Coronary artery (tissue), 2 donors: ENCODE measurements at regions not wholly inside any gene's neighbourhood (a gene's known extent, or its start where the extent isn't known, plus 50 kb on each side); places are given as distances from the start of the nearest gene placed in this dataset.
"Not testable (repeated sequence)": the region's sequence is repeated elsewhere in the genome, so short reads cannot be mapped to it uniquely, and the experiment has no call there.

Experiments
- DNase-seq: peaks from one replicate; pipeline ENCODE4 v3.0.0-alpha.2; 2017; ENCODE audit warnings: low spot score
- H3K27ac ChIP-seq, 2 donors: fragments of 200-600 bp; sonication (generic); one replicate each; pipeline ENCODE4 v1.5.1; 2016 to 2019
- H3K4me3 ChIP-seq: fragments of 200-600 bp; sonication (generic); 2 replicates; pipeline ENCODE4 v1.5.1; 2016; ENCODE audit warnings: mild to moderate bottlenecking, moderate library complexity
- TF ChIP-seq, protein P1 (sequence below): fragments of 200-600 bp; sonication (generic); IDR thresholded peaks from one replicate; pipeline ENCODE4 v1.5.1; 2019; ENCODE audit warnings: antibody characterized with exemption

DNA sequence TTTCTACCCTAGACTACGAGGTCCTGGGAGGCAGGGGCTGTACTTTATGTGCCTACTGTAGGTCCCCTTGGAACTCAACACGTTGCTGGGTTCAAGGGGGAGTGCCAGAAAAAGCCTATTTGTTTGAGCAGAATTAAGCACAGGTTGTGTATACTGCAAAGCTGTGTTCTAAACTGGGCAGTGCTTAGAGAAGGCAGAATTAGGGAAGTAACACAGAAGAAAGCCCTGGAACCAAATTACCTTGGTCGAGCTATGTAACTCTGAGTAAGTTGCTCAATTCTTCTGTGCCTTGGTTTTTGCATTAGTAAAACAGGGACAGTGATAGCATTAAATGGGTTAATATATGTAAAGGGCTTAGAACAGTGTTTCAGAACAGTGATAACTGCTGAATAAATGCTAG, 245.0 kb upstream of the SFRP2 start:
- TF ChIP-seq, protein P1, sequence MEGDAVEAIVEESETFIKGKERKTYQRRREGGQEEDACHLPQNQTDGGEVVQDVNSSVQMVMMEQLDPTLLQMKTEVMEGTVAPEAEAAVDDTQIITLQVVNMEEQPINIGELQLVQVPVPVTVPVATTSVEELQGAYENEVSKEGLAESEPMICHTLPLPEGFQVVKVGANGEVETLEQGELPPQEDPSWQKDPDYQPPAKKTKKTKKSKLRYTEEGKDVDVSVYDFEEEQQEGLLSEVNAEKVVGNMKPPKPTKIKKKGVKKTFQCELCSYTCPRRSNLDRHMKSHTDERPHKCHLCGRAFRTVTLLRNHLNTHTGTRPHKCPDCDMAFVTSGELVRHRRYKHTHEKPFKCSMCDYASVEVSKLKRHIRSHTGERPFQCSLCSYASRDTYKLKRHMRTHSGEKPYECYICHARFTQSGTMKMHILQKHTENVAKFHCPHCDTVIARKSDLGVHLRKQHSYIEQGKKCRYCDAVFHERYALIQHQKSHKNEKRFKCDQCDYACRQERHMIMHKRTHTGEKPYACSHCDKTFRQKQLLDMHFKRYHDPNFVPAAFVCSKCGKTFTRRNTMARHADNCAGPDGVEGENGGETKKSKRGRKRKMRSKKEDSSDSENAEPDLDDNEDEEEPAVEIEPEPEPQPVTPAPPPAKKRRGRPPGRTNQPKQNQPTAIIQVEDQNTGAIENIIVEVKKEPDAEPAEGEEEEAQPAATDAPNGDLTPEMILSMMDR = no peak
- Histone ChIP-seq H3K27ac (no peak overlapping the region), H3K4me3 (no peak overlapping the region)
- no peak for DNase-seq

DNA sequence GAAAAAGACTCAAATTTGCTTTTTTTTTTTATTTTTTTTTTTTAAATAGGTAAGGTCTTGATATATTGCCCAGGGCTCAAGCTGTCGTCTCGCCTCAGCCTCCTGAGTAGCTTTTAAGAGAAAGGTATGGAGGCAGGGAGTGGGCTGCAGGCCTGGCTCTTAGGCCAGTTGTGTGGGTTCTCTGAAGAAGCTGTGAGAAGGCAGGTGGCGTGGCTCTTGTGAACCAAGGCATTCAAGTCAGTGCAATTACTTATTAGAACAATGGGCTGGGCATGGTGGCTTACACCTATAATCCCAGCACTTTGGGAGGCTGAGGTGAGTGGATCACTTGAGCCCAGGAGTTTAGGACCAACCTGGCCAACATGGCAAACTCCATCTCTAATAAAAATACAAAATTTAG, 244.0 kb upstream of the SFRP2 start:
- TF ChIP-seq, protein P1 = no peak
- no peak for DNase-seq
- no peak overlapping the region for H3K4me3 ChIP-seq
- H3K27ac ChIP-seq = no peak overlapping the region

DNA sequence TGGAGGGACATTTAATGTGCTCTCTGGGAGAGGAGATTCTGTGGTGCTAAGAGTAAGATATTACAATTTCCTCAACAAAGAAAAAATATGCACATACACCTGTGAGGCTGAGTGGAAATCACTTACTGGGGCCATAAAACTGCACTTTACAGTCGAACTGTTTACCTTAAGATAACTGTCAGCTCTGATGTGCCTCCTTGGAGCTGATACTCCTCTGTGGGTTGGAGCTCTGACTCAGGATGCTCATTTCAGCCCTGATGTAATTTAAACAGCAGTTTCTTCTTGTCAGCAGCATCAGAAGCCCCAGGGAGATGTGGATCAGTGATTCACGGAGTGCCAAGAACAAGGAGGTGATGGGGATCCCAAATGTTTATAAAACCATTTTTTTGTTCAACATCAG, 241.9 kb upstream of the SFRP2 start:
- H3K27ac ChIP-seq = no peak overlapping the region
- DNase-seq = no peak
- H3K4me3 ChIP-seq = no peak overlapping the region
- TF ChIP-seq, protein P1 = no peak

DNA sequence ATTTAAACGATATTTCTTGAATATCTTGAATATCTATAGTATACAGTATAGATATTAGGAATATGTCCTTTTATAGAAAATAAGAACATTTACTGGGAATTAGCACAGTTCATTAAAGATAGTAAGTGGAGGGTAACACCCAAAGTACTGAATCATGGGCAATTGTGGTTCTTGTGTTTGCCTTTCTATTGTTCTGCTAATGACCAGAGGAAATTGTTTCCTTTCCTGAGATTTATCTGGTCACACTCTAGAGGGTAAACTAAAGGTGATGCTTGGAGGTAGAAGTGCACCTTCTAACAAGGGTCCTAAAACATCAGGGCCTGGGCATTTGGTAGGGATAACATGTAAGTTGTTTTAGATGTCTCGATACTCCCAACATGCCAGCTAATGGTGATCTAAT, 241.3 kb upstream of the SFRP2 start:
- Histone ChIP-seq H3K4me3 (no peak overlapping the region), H3K27ac (no peak overlapping the region)
- TF ChIP-seq, protein P1 = no peak
- no peak for DNase-seq

DNA sequence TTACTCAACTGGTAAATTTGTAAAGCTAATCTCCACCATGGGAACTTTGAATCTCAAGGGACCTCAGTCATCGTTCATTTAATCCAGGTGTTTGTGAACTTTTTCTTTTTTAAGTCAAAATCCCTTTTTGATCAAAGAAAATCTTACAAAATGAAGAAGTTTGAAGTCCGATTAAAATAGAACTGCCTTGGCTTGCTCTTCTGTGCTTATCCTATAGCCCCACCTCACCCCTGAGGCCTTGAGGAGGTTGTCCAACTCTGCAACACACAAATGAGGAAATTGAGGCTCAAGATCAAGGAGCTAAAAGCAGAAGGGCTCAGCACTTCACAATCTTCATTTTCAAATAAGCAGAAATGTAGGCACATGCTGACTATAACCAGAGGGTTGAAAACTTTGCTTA, 240.3 kb upstream of the SFRP2 start:
- TF ChIP-seq, protein P1 = no peak
- no peak for DNase-seq
- Histone ChIP-seq H3K4me3 (no peak overlapping the region), H3K27ac (no peak overlapping the region)

DNA sequence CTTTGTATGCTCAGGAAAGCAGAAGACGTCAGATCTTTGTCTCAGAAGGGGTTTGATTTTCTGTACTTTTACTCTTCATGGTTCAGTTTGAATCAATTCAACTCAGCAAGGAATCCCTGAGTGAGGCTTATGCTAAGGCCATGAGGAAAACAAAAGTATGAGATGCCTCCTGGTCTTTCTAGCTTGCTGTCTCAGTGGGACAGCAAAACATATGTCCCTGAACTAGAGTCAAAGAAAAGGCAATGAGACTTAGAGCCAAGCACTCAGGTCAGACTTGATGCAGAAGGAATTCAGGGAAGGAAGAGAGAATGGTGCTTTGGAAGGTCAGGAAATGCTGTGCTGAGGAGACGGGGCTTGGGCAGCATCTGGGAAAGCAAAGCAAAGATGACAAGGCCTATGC, 236.2 kb upstream of the SFRP2 start:
- no peak for DNase-seq
- H3K27ac ChIP-seq = no peak overlapping the region
- TF ChIP-seq, protein P1 = no peak
- no peak overlapping the region for H3K4me3 ChIP-seq

DNA sequence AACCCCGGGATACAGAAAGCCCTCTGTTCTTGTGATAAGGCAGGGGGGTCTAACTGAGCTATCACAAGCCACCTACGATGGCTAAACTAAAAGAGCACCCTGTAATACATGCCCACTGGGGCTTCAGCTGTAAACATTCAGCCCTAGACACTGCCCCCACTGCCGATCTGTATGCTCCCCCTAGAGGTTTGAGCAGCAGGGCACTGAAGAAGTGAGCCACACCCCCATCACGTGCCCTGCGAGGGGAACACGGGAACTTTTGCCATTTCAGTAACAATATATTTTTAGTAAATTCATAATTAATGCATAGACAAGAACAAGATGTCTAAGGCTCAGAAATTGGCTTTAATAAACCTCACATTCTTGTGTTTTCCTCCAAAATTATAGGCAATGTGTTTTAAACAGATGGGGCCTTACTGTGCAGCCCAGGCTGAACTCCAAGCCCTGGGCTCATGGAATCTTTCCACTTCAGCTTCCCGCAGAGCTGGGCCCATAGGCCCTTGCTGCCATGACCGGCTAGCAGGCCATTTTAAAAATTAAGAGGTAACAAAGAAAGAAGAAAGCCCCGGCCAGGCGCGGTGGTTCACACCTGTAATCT, 235.3 kb upstream of the SFRP2 start:
- Histone ChIP-seq H3K4me3 (no peak overlapping the region), H3K27ac (no peak overlapping the region)
- no peak for DNase-seq
- TF ChIP-seq, protein P1 = no peak

DNA sequence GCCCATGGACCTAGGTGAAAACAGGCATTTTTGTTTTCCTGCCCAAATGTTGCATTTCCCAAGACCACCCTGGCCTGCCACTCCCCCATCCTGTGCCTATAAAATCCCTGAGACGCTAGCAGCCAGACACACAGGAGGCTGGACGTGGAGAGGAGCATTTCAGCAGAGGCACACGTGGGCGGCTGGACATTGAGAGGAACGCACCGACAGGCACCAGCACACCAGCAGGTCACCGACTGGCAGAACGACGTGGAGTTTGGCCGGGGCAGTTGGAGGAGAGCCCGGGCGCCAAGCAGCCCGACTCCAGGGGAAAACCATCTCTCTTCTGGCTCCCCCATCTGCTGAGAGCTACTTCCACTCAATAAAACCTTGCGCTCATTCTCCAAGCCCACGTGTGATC, 234.8 kb upstream of the SFRP2 start:
- H3K4me3 ChIP-seq, DNase-seq: not testable (repeated sequence)

More for the DNA sequence above, 234.8 kb upstream of the SFRP2 start:
- not testable (repeated sequence) for H3K27ac ChIP-seq
